ENCODE measurements at regions not wholly inside any gene's neighbourhood (a gene's known extent, or its start where the extent isn't known, plus 50 kb on each side); places are given as distances from the start of the nearest gene placed in this dataset.
"Not testable (repeated sequence)": the region's sequence is repeated elsewhere in the genome, so short reads cannot be mapped to it uniquely, and the experiment has no call there.

- Histone ChIP-seq H3K9me3 (replicated peaks in 1 of 3) (no peaks in the 10 kb centered on the region), H3K27me3 (no peaks in the 10 kb centered on the region), H3K36me3 (replicated peaks in 1 of 2) (no peaks in the 10 kb centered on the region), H3K4me3 (no peak overlapping the region), H3K27ac (no peak overlapping the region), H3K4me1 (replicated peaks in 1 of 2) (no peaks in the 10 kb centered on the region)
- DNase-seq, result no peak
- intact Hi-C loops (cut with DNase I), result no loop called here
- no peak for TF ChIP-seq POLR2A (IDR thresholded peaks at IDR 0.05)
- TF ChIP-seq, protein P1, sequence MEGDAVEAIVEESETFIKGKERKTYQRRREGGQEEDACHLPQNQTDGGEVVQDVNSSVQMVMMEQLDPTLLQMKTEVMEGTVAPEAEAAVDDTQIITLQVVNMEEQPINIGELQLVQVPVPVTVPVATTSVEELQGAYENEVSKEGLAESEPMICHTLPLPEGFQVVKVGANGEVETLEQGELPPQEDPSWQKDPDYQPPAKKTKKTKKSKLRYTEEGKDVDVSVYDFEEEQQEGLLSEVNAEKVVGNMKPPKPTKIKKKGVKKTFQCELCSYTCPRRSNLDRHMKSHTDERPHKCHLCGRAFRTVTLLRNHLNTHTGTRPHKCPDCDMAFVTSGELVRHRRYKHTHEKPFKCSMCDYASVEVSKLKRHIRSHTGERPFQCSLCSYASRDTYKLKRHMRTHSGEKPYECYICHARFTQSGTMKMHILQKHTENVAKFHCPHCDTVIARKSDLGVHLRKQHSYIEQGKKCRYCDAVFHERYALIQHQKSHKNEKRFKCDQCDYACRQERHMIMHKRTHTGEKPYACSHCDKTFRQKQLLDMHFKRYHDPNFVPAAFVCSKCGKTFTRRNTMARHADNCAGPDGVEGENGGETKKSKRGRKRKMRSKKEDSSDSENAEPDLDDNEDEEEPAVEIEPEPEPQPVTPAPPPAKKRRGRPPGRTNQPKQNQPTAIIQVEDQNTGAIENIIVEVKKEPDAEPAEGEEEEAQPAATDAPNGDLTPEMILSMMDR (IDR thresholded peaks at IDR 0.05), result no peak
These were observed 1648.0 kb downstream of the PCDH9 start for GRCh38 chr13:65582160-65582559.

GRCh38 chr13:65564561-65564960, 1665.6 kb downstream of the PCDH9 start:
- H3K9me3 ChIP-seq (replicated peaks in 1 of 3); DNase-seq; H3K36me3 ChIP-seq (replicated peaks in 1 of 2); H3K27me3 ChIP-seq; H3K27ac ChIP-seq; H3K4me1 ChIP-seq (replicated peaks in 1 of 2); intact Hi-C loops (cut with DNase I); H3K4me3 ChIP-seq: not testable (repeated sequence)
- 67 to 79% (median 73%) methylated on average over 4 to 5 of the region's 5 CpGs for WGBS, 4 donors

DNA sequence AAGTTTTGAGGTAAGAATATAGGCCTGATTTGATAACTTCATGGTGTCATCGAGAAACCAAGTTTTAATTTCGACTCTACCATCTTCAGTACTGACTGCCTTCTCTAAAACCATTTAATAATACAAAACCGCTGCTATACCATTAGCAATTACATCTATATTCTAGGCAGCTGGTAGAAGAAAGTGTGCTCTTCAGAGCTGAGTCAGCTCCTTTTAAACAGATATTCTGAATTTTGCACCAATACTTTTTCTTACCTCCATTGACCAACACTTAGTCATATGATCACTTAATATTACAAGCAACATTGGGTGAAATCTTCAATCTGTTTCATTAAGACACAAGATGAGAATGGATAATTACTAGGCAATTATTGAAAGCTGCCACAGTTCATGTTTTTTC, 1667.8 kb downstream of the PCDH9 start:
- no peak for DNase-seq
- 74 to 91% (median 83%) methylated on average over 3 of the region's 3 CpGs for WGBS, 4 donors
- H3K36me3 ChIP-seq (replicated peaks in 1 of 2), result no peaks in the 10 kb centered on the region
- no peaks in the 10 kb centered on the region for H3K4me1 ChIP-seq (replicated peaks in 1 of 2)
- TF ChIP-seq POLR2A (IDR thresholded peaks at IDR 0.05), result no peak
- TF ChIP-seq, protein P1 (IDR thresholded peaks at IDR 0.05), result no peak
- intact Hi-C loops (cut with DNase I), result no loop called here
- no peak overlapping the region for H3K4me3 ChIP-seq
- H3K27me3 ChIP-seq, result no peaks in the 10 kb centered on the region
- no peaks in the 10 kb centered on the region for H3K9me3 ChIP-seq (replicated peaks in 1 of 3)
- no peak overlapping the region for H3K27ac ChIP-seq

DNA sequence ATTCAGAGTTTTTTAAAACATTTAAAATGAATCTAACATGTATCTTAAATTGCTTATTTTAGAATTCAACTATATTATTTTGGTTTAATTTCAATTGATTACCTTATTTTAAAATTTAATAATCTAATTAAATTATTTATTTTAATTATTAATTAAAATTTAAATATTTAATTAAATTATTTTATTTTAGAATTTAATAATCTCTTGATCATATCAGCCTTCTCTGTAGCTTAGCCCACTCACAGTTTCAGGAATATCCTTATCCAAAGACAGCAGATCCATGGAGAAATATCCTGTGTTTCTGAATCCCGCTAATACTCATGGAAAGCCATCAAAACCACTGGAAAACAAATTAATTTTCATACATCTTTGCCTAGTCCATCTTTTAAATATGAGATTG, 1669.2 kb downstream of the PCDH9 start:
- no peaks in the 10 kb centered on the region for H3K27me3 ChIP-seq
- H3K4me3 ChIP-seq, result no peak overlapping the region
- WGBS, 4 donors, result 87 to 97% (median 92%) methylated on average over 1 of the region's 1 CpG
- intact Hi-C loops (cut with DNase I), result no loop called here
- no peaks in the 10 kb centered on the region for H3K36me3 ChIP-seq (replicated peaks in 1 of 2)
- H3K4me1 ChIP-seq (replicated peaks in 1 of 2), result no peaks in the 10 kb centered on the region
- H3K27ac ChIP-seq, result no peak overlapping the region
- TF ChIP-seq, protein P1 (IDR thresholded peaks at IDR 0.05), result no peak
- no peak for TF ChIP-seq POLR2A (IDR thresholded peaks at IDR 0.05)
- no peak for DNase-seq
- no peaks in the 10 kb centered on the region for H3K9me3 ChIP-seq (replicated peaks in 1 of 3)

GRCh38 chr13:65555962-65556361, 1674.2 kb downstream of the PCDH9 start:
- Histone ChIP-seq H3K9me3 (replicated peaks in 1 of 3) (no peaks in the 10 kb centered on the region), H3K27ac (no peak overlapping the region), H3K4me1 (replicated peaks in 1 of 2) (no peaks in the 10 kb centered on the region), H3K27me3 (no peaks in the 10 kb centered on the region), H3K36me3 (replicated peaks in 1 of 2) (no peaks in the 10 kb centered on the region), H3K4me3 (no peak overlapping the region)
- WGBS, 4 donors, result 88 to 95% (median 92%) methylated on average over 2 of the region's 2 CpGs
- intact Hi-C loops (cut with DNase I), result no loop called here
- no peak for DNase-seq
- TF ChIP-seq POLR2A (IDR thresholded peaks at IDR 0.05), result no peak
- TF ChIP-seq, protein P1 (IDR thresholded peaks at IDR 0.05), result no peak
